T47D (cell line): ENCODE measurements at regions not wholly inside any gene's neighbourhood (a gene's known extent, or its start where the extent isn't known, plus 50 kb on each side); places are given as distances from the start of the nearest gene placed in this dataset.

Source experiments
- DNase-seq, 2 experiments: peaks; one replicate each; pipeline versions ENCODE4 v3.0.0 to v3.0.0-alpha.2; 2011 to 2012; ENCODE audit warnings: low read depth in 1 of 2, low spot score in 1 of 2
- JUND ChIP-seq: IDR thresholded peaks from 2 replicates; pipeline ENCODE4 v1.6.1; 2012; ENCODE audit warnings: low read depth
- in situ Hi-C: cut with HindIII; loops from 2 replicates; pipeline ENCODE4 v1.10.0; 2016; ENCODE audit warnings: low sequenced_read_pairs, low pct_unique_long_range_greater_than_20kb

GRCh38 chr10:69703766-69704630 is 74.0 kb downstream of the FAM241B start:
- DNase-seq: no peak
- TF ChIP-seq JUND: no peak
- in situ Hi-C loops: no loop called here

- in situ Hi-C loops: no loop called here
- TF ChIP-seq JUND: no peak
- DNase-seq: no peak
Observed at GRCh38 chr10:69709366-69709941, 79.4 kb downstream of the FAM241B start.

GRCh38 chr10:69710008-69710888 is 80.2 kb downstream of the FAM241B start:
- in situ Hi-C loops: no loop called here
- DNase-seq: no peak
- no peak for TF ChIP-seq JUND

GRCh38 chr10:69712342-69712741 is 82.3 kb downstream of the FAM241B start:
- TF ChIP-seq JUND: no peak
- no peak for DNase-seq
- in situ Hi-C loops: no loop called here

- no peak for TF ChIP-seq JUND
- DNase-seq: no peak
- in situ Hi-C loops: no loop called here
Observed at GRCh38 chr10:69714572-69714971, 84.5 kb downstream of the FAM241B start.

- TF ChIP-seq JUND: no peak
- in situ Hi-C loops: no loop called here
- DNase-seq: no peak
Observed at GRCh38 chr10:69715156-69715898, 85.3 kb downstream of the FAM241B start.

GRCh38 chr10:69715899-69716606 is 85.7 kb upstream of the COL13A1 start:
- no peak for DNase-seq
- in situ Hi-C loops: no loop called here
- no peak for TF ChIP-seq JUND

GRCh38 chr10:69716711-69717560 is 84.8 kb upstream of the COL13A1 start:
- in situ Hi-C loops: no loop called here
- no peak for TF ChIP-seq JUND
- DNase-seq: peak; percentile 56 to 70

- DNase-seq: no peak
- no peak for TF ChIP-seq JUND
- in situ Hi-C loops: no loop called here
Observed at GRCh38 chr10:69718951-69719350, 82.8 kb upstream of the COL13A1 start.

- in situ Hi-C loops: no loop called here
- TF ChIP-seq JUND: no peak
- no peak for DNase-seq
Observed at GRCh38 chr10:69721690-69722310, 79.9 kb upstream of the COL13A1 start.

- in situ Hi-C loops: no loop called here
- DNase-seq: peak in 1 of 2 experiments; percentile 54
- TF ChIP-seq JUND: no peak
Observed at GRCh38 chr10:69723653-69724052, 78.1 kb upstream of the COL13A1 start.
